NCI-H146 (cell line): ENCODE measurements at regions not wholly inside any gene's neighbourhood (a gene's known extent, or its start where the extent isn't known, plus 50 kb on each side); places are given as distances from the start of the nearest gene placed in this dataset.
"Not testable (repeated sequence)": the region's sequence is repeated elsewhere in the genome, so short reads cannot be mapped to it uniquely, and the experiment has no call there.

ENCODE experiments used
- DNase-seq: peaks from one replicate; lab custom pipeline; 2025; lab: John Stamatoyannopoulos, UW

DNA sequence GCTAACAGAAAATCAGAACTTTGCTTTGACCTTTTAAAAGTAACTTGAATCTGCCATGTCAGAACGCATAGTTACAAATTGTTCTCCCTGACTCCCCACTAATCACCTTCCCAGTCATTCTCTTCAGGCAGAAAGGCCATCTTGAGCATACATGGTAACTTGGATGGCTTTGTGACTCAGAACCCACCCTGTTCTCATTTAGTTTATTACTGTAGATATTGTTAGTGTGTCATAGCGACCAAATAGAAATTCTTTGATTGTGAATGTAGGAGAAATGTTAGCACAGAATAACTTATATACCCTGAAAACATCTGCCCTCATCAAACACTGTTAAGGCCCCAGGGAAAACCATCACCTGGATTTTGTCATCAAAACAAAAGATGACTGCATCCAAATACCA lies 382.0 kb downstream of the MAGEB5 start:
- no peak for DNase-seq

GRCh38 chrX:26590849-26591248 lies 374.9 kb downstream of the MAGEB5 start:
- no peak for DNase-seq

- DNase-seq, result peak; percentile 75
Observed at GRCh38 chrX:26586570-26586969, 370.6 kb downstream of the MAGEB5 start.

- no peak for DNase-seq
Observed at GRCh38 chrX:26581091-26581490, 365.1 kb downstream of the MAGEB5 start.

DNA sequence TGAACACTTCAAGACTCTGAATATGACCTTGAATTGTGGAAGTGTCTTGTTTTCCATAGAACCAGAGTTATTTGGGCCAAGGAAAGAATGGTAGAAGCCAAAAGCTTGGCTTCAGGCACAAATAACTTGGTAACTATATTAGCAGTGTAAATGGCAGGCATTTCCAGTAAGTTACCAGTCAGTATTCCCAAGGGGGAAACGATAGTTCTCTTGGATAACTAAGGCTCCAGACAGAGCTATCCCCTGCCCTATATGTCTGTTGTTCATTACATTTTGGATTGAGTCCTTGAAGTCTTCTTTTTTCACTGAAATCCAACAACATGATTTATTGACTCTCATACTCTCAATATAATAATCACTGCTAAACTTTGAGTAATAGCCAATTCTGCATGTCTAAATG lies 364.1 kb downstream of the MAGEB5 start:
- DNase-seq, result no peak

DNA sequence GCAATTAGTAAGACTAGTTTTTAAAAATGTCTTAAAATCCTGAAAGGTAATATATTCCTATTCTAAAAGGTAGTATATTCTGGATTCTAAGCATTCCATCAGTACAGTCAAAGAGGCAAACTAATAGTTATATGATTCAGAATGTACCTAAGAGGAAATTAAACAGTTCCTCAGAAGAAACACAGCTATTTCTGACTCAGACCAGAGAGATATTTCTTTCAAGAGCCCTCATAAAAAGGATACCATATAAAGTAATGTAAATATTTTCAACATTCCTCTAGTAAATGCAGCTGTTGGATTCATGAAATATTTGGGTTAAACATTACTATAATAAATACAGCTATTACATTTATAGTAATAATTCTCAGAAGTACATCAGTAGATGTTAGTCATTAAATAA lies 358.3 kb downstream of the MAGEB5 start:
- DNase-seq, result no peak

- peak; percentile 37 for DNase-seq
Observed at GRCh38 chrX:26562156-26562555, 346.2 kb downstream of the MAGEB5 start.

DNA sequence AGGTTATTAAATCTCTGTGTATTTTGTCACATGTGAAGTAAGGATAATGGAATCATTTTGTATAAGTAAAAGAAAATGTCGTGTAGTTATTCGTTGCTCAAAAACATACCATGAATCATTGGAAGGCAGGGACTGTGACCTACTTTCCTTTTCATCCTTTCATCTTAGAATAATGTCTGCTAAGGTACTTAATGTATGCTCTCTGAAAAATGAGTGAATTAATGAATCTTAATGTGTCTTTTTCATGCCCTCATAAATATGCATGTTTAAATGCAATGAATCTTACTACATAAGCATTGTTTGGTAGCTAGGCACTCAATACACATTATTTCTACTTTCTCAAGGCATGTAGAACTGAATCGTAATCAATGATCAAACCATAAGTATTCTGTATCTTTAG lies 343.9 kb downstream of the MAGEB5 start:
- DNase-seq, result no peak

DNA sequence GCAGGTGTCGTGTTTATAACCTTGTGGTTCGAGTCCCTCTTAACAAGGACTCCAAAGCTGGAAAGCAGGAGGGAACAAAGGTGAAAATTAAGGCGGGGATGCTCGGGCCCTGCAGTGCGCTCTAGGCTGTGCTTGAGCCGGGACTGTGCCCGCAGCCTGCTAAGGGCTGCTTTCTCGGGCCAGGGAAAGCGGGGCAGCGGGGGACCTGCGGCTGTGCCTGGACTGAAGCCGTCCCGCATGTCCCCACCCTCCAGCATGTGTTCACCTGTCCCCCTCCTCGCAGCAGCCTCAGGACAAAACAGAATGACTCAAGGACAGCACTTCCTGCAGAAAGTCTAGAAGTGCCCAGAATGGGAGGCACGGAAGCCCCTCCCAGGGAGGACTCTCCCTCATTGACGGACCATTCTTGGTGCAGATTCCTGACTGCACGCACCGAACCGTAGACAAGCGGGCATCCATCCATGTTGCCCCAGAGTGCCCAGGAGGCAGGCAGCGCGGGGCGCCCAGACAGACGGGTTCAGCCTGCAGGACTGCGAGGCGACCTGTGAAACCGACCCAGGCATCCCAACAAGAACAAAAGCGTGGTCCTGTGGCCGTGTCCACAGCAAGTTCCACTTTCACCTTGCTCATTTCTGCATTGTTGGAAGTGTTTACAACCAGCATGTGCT lies 342.9 kb downstream of the MAGEB5 start:
- no peak for DNase-seq

- DNase-seq, result no peak
Observed at GRCh38 chrX:26557691-26558321, 341.8 kb downstream of the MAGEB5 start.

GRCh38 chrX:26525768-26526167 lies 309.8 kb downstream of the MAGEB5 start:
- DNase-seq, result peak; percentile 4

DNA sequence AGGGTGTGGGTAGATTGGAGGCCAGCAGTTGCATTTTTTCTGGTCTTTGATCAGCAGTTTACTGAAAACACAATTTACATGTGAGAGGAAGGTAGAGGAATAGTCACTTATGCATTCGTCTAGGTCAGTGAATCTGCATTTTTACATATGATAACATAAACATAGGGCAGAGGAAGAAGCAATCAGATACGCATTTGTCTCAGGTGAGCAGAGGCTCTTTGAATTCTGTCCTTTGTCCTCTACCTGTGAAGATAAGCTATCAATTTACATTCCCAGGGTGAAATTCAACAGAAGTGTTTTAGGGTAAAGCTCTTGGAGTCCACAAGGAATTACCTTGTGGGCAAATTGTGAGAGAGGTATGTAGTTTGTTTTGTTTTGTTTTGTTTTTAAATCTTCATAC lies 306.5 kb downstream of the MAGEB5 start:
- no peak for DNase-seq

GRCh38 chrX:26511589-26512363 lies 295.8 kb downstream of the MAGEB5 start:
- peak; percentile 24 for DNase-seq

DNA sequence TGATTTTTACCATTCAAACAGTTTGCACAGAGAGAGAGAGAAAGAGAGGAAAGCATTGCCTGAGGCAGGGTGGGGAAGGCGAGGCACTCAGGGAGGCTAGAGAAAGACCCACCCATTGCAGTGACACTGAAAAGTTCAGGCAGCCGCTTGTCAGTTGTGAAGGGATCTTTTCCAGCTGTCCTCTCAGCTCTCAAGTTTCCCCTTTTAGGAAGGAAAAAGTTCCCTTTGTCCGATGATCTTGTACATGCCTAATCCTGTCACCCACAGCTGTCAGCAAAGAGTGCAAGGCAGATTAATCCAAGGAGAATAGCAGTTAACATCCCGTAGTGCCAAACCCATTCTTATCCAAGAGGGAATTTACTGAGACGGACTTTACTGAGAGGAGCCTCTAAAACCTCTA lies 255.0 kb downstream of the MAGEB5 start:
- no peak for DNase-seq

GRCh38 chrX:26466387-26466786 lies 250.4 kb downstream of the MAGEB5 start:
- DNase-seq, result no peak

DNA sequence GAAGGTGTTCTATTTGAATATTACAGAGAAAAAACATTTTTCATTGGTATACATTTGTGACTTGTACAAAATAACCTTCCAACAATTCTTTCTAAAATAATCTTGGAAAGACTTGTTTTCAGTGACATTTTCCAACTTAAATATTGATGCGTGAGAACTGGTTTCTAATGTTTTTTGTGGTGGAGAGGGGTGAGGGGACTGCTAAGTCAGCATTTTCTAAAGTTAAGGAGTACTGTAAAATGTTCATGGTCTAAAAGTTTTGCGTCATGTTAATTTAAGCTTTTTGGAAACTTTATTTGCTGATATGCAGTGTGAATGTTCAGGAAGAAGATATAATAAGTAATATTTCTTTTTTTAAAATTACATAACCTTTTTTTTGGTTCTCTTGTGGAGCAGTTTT lies 229.3 kb downstream of the MAGEB5 start:
- no peak for DNase-seq

GRCh38 chrX:26444417-26444816 lies 228.4 kb downstream of the MAGEB5 start:
- DNase-seq, result not testable (repeated sequence)

- DNase-seq, result peak; percentile 12
Observed at GRCh38 chrX:26442340-26442739, 226.4 kb downstream of the MAGEB5 start.

DNA sequence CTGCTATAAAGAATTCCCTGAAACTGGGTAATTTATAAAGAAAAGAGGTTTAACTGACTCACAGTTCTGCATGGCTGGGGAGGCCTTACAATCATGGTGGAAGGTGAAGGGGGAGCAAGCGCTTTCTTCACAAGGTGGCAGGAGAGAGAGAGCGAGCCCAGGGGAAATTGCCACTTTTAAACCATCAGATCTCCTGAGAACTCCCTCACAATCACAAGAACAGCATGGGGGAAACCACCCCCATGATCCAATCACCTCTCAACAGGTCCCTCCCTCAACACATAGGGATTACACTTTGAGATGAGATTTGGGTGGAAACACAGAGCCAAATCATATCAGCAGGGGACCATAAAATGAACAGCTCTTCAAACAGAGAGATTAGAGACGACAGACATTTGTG lies 198.6 kb downstream of the MAGEB5 start:
- DNase-seq, result no peak

DNA sequence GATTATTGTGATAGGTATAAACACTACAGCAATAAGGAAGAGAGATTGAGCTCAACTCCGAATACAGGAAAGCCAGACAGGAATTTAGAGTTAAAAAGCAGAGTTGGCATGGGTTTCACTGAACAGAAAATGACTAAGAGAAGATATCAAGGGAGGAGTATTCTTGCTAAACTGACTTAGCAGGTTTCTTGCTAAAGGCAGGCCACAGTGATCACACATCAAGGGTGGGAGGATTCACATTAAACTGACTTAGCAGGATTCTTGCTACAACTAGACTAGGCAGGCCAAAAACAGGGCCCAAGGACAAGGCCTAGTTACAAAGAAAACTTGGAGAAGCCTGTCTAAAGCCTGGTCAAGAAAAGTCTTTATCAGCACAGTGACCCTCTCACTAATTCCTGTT lies 195.1 kb downstream of the MAGEB5 start:
- DNase-seq, result no peak

- no peak for DNase-seq
Observed at GRCh38 chrX:26409636-26410035, 193.7 kb downstream of the MAGEB5 start.

DNA sequence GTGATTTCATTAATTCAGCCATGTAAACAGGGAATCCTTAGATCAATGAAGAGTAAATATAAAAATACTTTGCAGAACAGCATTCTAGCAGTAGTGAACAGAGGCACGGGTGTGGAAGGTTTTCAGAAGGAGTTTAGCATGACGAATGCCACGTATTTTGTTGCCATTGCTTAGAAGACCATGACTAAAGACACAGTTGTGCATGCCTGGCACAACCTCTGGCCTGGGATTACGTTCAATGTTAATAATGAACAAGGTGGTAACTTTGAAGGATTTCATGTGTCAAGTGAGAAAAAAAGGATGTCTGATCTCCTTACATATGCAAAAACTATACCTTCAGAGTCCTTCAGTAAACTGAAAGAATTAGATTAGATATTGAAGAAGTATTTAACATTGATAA lies 171.9 kb downstream of the MAGEB5 start:
- no peak for DNase-seq

- DNase-seq, result no peak
Observed at GRCh38 chrX:26376037-26376708, 160.2 kb downstream of the MAGEB5 start.
